WTC11 (cell line): ENCODE measurements at regions not wholly inside any gene's neighbourhood (a gene's known extent, or its start where the extent isn't known, plus 50 kb on each side); places are given as distances from the start of the nearest gene placed in this dataset.

ENCODE experiments used
- ATAC-seq: fragments of 200-7000 bp; cut with Tn5 transposase; 2 replicates; pipeline ENCODE4 v1.10.0; 2021; ENCODE audit warnings: mild to moderate bottlenecking, moderate library complexity
- CTCF ChIA-PET: fragments of 300-600 bp; sonication (Branson Sonifier 250); formaldehyde crosslinking; loops from one replicate; lab custom pipeline; 2021; ENCODE audit warnings: antibody characterized with exemption; lab: Charles Lee
- POLR2A ChIA-PET: fragments of 350-600 bp; sonication (Branson Sonifier 250); formaldehyde crosslinking; loops from one replicate; lab custom pipeline; 2021; ENCODE audit warnings: antibody characterized with exemption; lab: Charles Lee
- DNase-seq: peaks from one replicate; pipeline ENCODE4 v3.0.0; 2021; ENCODE audit warnings: low spot score
- H3K27ac Mint-ChIP-seq: 2 replicates; pipeline ENCODE4 v1.8.0; 2021; ENCODE audit warnings: mixed read lengths
- H3K27me3 Mint-ChIP-seq: 2 replicates; pipeline ENCODE4 v1.8.0; 2021; ENCODE audit warnings: low read depth, mild to moderate bottlenecking, moderate library complexity, mixed read lengths
- H3K36me3 Mint-ChIP-seq: 2 replicates; pipeline ENCODE4 v1.8.0; 2021; ENCODE audit warnings: mixed read lengths
- H3K4me1 Mint-ChIP-seq: 2 replicates; pipeline ENCODE4 v1.8.0; 2022; ENCODE audit warnings: mixed read lengths
- H3K4me3 Mint-ChIP-seq: 2 replicates; pipeline ENCODE4 v1.8.0; 2021; ENCODE audit warnings: mild to moderate bottlenecking, moderate library complexity, mixed read lengths
- H3K9me3 Mint-ChIP-seq: 2 replicates; pipeline ENCODE4 v1.8.0; 2021; ENCODE audit warnings: mixed read lengths
- ATF1 ChIP-seq: sonication (generic); formaldehyde crosslinking; IDR thresholded peaks from 2 replicates; pipeline ENCODE4 v1.8.1; 2023; ENCODE audit warnings: mild to moderate bottlenecking, moderate library complexity, missing genetic modification reagents
- ATF6 ChIP-seq: sonication (generic); formaldehyde crosslinking; IDR thresholded peaks from 2 replicates; pipeline ENCODE4 v1.8.1; 2023; ENCODE audit warnings: mild to moderate bottlenecking, missing genetic modification reagents
- CDX4 ChIP-seq: fragments of 250-450 bp; sonication (Bioruptor Pico); IDR thresholded peaks from 2 replicates; pipeline ENCODE4 v1.9.0; 2021; ENCODE audit warnings: moderate library complexity, mild to moderate bottlenecking, inconsistent platforms, borderline replicate concordance
- E2F4 ChIP-seq: sonication (generic); formaldehyde crosslinking; IDR thresholded peaks from 2 replicates; pipeline ENCODE4 v1.8.1; 2022; ENCODE audit warnings: low read depth, mild to moderate bottlenecking, moderate library complexity, missing genetic modification reagents, borderline replicate concordance
- GRHL2 ChIP-seq: fragments of 250-450 bp; sonication (Bioruptor Pico); IDR thresholded peaks from 2 replicates; pipeline ENCODE4 v1.8.0; 2022; ENCODE audit warnings: mild to moderate bottlenecking, moderate library complexity; ENCODE audit not compliant: insufficient replicate concordance, severe bottlenecking
- GTF2I ChIP-seq: fragments of 250-450 bp; sonication (Bioruptor Pico); conservative IDR thresholded peaks from 2 replicates; pipeline ENCODE4 v1.4.0; 2021; ENCODE audit warnings: mild to moderate bottlenecking
- KAT7 ChIP-seq: sonication (generic); formaldehyde crosslinking; IDR thresholded peaks from 2 replicates; pipeline ENCODE4 v1.8.1; 2023; ENCODE audit warnings: missing genetic modification reagents, mild to moderate bottlenecking, borderline replicate concordance
- MAX ChIP-seq: sonication (generic); formaldehyde crosslinking; IDR thresholded peaks from 2 replicates; pipeline ENCODE4 v1.8.0; 2022; ENCODE audit warnings: mild to moderate bottlenecking, missing genetic modification reagents
- MYBL2 ChIP-seq: sonication (generic); formaldehyde crosslinking; IDR thresholded peaks from 2 replicates; pipeline ENCODE4 v1.8.1; 2023; ENCODE audit warnings: mild to moderate bottlenecking, moderate library complexity, missing genetic modification reagents
- NR3C1 ChIP-seq: sonication (generic); formaldehyde crosslinking; conservative IDR thresholded peaks from 2 replicates; pipeline ENCODE4 v1.8.1; 2023; ENCODE audit warnings: low read depth, mild to moderate bottlenecking, missing genetic modification reagents
- PRDM15 ChIP-seq: sonication (generic); formaldehyde crosslinking; IDR thresholded peaks from 2 replicates; pipeline ENCODE4 v1.8.0; 2022; ENCODE audit warnings: missing genetic modification reagents
- RELA ChIP-seq: sonication (generic); formaldehyde crosslinking; IDR thresholded peaks from 2 replicates; pipeline ENCODE4 v1.8.1; 2022; ENCODE audit warnings: missing genetic modification reagents, mild to moderate bottlenecking, borderline replicate concordance
- SMAD3 ChIP-seq: sonication (generic); formaldehyde crosslinking; IDR thresholded peaks from 2 replicates; pipeline ENCODE4 v1.8.0; 2022; ENCODE audit warnings: missing genetic modification reagents, mild to moderate bottlenecking, borderline replicate concordance
- TCF7 ChIP-seq: sonication (generic); formaldehyde crosslinking; IDR thresholded peaks from 2 replicates; pipeline ENCODE4 v1.8.0; 2022; ENCODE audit warnings: mild to moderate bottlenecking, low read depth, missing genetic modification reagents, moderate library complexity
- USF2 ChIP-seq: sonication (generic); formaldehyde crosslinking; IDR thresholded peaks from 2 replicates; pipeline ENCODE4 v1.8.1; 2023; ENCODE audit warnings: mild to moderate bottlenecking, missing genetic modification reagents, moderate library complexity
- ZBTB21 ChIP-seq: sonication (generic); formaldehyde crosslinking; IDR thresholded peaks from 2 replicates; pipeline ENCODE4 v1.8.1; 2023; ENCODE audit warnings: mild to moderate bottlenecking, missing genetic modification reagents, borderline replicate concordance
- ZNF121 ChIP-seq: sonication (generic); formaldehyde crosslinking; IDR thresholded peaks from 2 replicates; pipeline ENCODE4 v1.8.0; 2023; ENCODE audit warnings: missing genetic modification reagents
- ZNF263 ChIP-seq: sonication (generic); formaldehyde crosslinking; IDR thresholded peaks from 2 replicates; pipeline ENCODE4 v1.8.1; 2022; ENCODE audit warnings: low read depth, mild to moderate bottlenecking, moderate library complexity, missing genetic modification reagents
- ZNF425 ChIP-seq: fragments of 250-450 bp; sonication (Bioruptor Pico); conservative IDR thresholded peaks from 2 replicates; pipeline ENCODE4 v1.9.0; 2021; ENCODE audit warnings: mild to moderate bottlenecking

GRCh38 chr1:58307431-58307830 lies 239.1 kb downstream of the OMA1 start:
- POLR2A ChIA-PET: no interaction called here
- no peak for TF ChIP-seq ATF6 (CRISPR knock-in tag)
- no peak for TF ChIP-seq SMAD3
- TF ChIP-seq ATF1: no peak
- TF ChIP-seq PRDM15 (CRISPR knock-in tag): no peak
- TF ChIP-seq GRHL2 (CRISPR knock-in tag): no peak
- TF ChIP-seq USF2 (CRISPR knock-in tag): no peak
- no peak for TF ChIP-seq ZNF425 (CRISPR knock-in tag)
- TF ChIP-seq ZBTB21 (CRISPR knock-in tag): no peak
- no peak for TF ChIP-seq MAX (CRISPR knock-in tag)
- no peak for TF ChIP-seq TCF7
- no peak for TF ChIP-seq RELA (CRISPR knock-in tag)
- TF ChIP-seq NR3C1 (CRISPR knock-in tag): no peak
- TF ChIP-seq KAT7 (CRISPR knock-in tag): no peak
- no peak for TF ChIP-seq GTF2I (CRISPR knock-in tag)
- TF ChIP-seq ZNF263 (CRISPR knock-in tag): no peak
- TF ChIP-seq E2F4: no peak
- no peak for TF ChIP-seq CDX4 (CRISPR knock-in tag)
- TF ChIP-seq MYBL2 (CRISPR knock-in tag): no peak
- TF ChIP-seq ZNF121 (CRISPR knock-in tag): no peak
- Mint-ChIP-seq H3K27ac (no peak overlapping the region; the same call in 1 of the 2 replicates), H3K4me1 (peaks cover 36% of the 10 kb centered on the region), H3K9me3 (no peaks in the 10 kb centered on the region), H3K36me3 (no peaks in the 10 kb centered on the region), H3K4me3 (no peak overlapping the region), H3K27me3 (no peaks in the 10 kb centered on the region)
- DNase-seq (no peak), ATAC-seq (no peak)
- CTCF ChIA-PET: interaction anchor here (1.8 kb wide), 1 partner anchor 56 kb away, joined by 8 read pairs; no protein-coding TSS in a partner anchor
